Effector memory CD4-positive, alpha-beta T cell (primary cell): ENCODE measurements at regions not wholly inside any gene's neighbourhood (a gene's known extent, or its start where the extent isn't known, plus 50 kb on each side); places are given as distances from the start of the nearest gene placed in this dataset.

Experiments
- DNase-seq, 3 donors: peaks; one replicate each; pipeline ENCODE4 v3.0.0-alpha.2; 2020
- H3K27ac ChIP-seq: 2 replicates; pipeline ENCODE4 v1.7.0; 2013; ENCODE audit warnings: mild to moderate bottlenecking, low read length, moderate library complexity; ENCODE audit not compliant: insufficient read depth, poor library complexity, severe bottlenecking
- H3K27me3 ChIP-seq: replicated peaks from 2 replicates; pipeline ENCODE4 v1.7.0; 2013; ENCODE audit warnings: mild to moderate bottlenecking, low read length; ENCODE audit not compliant: insufficient read depth, control insufficient read depth, poor library complexity, severe bottlenecking
- H3K36me3 ChIP-seq: 2 replicates; pipeline ENCODE4 v1.7.0; 2013; ENCODE audit warnings: mild to moderate bottlenecking, low read length, moderate library complexity; ENCODE audit not compliant: control insufficient read depth, insufficient read depth
- H3K4me1 ChIP-seq: 2 replicates; pipeline ENCODE4 v1.7.0; 2013; ENCODE audit warnings: low read length, mild to moderate bottlenecking; ENCODE audit not compliant: control insufficient read depth, insufficient read depth, poor library complexity, severe bottlenecking
- H3K4me3 ChIP-seq: 2 replicates; pipeline ENCODE4 v1.7.0; 2013; ENCODE audit warnings: low read length, low read depth, mild to moderate bottlenecking; ENCODE audit not compliant: insufficient read depth, poor library complexity, severe bottlenecking
- H3K9me3 ChIP-seq: 2 replicates; pipeline ENCODE4 v1.7.0; 2013; ENCODE audit warnings: mild to moderate bottlenecking, low read length, moderate library complexity; ENCODE audit not compliant: control insufficient read depth

DNA sequence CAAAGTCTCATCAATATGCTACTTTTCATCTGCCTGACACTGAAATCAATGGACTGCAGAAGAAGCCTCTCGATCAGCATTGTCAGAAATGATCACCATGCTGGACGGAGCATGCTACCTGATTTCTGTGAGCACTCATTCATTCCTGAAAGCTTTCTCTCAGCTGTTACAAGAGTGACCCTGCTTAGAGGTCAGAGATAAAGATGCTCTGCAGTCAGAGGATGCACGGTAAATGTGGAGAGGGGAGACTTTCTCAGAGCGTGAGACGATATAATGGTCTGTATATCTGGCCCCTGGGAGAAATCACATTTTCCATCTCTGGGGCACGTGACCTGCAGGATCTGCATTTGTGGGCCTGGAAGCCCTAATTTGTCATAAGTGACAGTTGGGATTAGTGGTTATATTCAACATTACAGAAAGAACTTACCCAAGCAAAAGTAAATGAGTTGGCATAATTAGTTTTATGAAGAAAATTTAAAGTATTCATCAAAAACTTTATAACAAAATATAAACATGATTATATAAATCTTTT lies 125.6 kb upstream of the TTC29 start:
- H3K27ac ChIP-seq: no peak overlapping the region
- H3K4me3 ChIP-seq: no peak overlapping the region
- H3K36me3 ChIP-seq: no peaks in the 10 kb centered on the region
- H3K9me3 ChIP-seq: no peaks in the 10 kb centered on the region
- no peaks in the 10 kb centered on the region for H3K27me3 ChIP-seq
- H3K4me1 ChIP-seq: no peaks in the 10 kb centered on the region
- DNase-seq: no peak

- Histone ChIP-seq H3K4me3 (no peak overlapping the region), H3K36me3 (no peaks in the 10 kb centered on the region), H3K27me3 (no peaks in the 10 kb centered on the region), H3K4me1 (no peaks in the 10 kb centered on the region), H3K9me3 (no peaks in the 10 kb centered on the region), H3K27ac (no peak overlapping the region)
- DNase-seq: no peak
These were observed 130.5 kb upstream of the TTC29 start for GRCh38 chr4:147076179-147076578.

- DNase-seq: no peak
- no peak overlapping the region for H3K4me3 ChIP-seq
- no peaks in the 10 kb centered on the region for H3K36me3 ChIP-seq
- H3K27ac ChIP-seq: no peak overlapping the region
- H3K9me3 ChIP-seq: no peaks in the 10 kb centered on the region
- no peaks in the 10 kb centered on the region for H3K27me3 ChIP-seq
- no peaks in the 10 kb centered on the region for H3K4me1 ChIP-seq
These were observed 131.1 kb upstream of the TTC29 start for GRCh38 chr4:147076728-147077127.

DNA sequence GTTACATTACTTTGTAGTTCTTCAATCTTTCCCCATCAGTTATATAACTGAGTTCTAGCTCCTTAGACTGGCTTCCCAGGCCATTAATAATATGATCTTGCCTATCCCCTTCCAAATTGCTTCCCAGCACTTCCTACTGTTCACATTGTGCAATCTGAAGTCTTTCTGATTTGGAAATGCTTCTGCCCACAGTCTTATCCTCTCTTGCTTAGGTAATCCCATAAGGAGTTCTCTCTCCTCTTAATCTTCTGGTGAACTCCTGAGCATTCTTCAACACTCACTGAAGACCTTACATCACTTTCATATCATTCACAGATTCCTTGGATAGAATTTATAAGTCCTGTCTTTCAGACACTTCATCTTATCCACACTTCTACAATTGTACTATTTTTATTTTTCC lies 132.7 kb upstream of the TTC29 start:
- no peak overlapping the region for H3K27ac ChIP-seq
- no peak overlapping the region for H3K4me3 ChIP-seq
- no peaks in the 10 kb centered on the region for H3K27me3 ChIP-seq
- no peaks in the 10 kb centered on the region for H3K9me3 ChIP-seq
- H3K36me3 ChIP-seq: no peaks in the 10 kb centered on the region
- DNase-seq: no peak
- no peaks in the 10 kb centered on the region for H3K4me1 ChIP-seq

GRCh38 chr4:147078875-147079658 lies 133.4 kb upstream of the TTC29 start:
- no peak for DNase-seq
- H3K36me3 ChIP-seq: no peaks in the 10 kb centered on the region
- H3K4me3 ChIP-seq: no peak overlapping the region
- H3K4me1 ChIP-seq: no peaks in the 10 kb centered on the region
- H3K27ac ChIP-seq: no peak overlapping the region
- no peaks in the 10 kb centered on the region for H3K27me3 ChIP-seq
- H3K9me3 ChIP-seq: no peaks in the 10 kb centered on the region

DNA sequence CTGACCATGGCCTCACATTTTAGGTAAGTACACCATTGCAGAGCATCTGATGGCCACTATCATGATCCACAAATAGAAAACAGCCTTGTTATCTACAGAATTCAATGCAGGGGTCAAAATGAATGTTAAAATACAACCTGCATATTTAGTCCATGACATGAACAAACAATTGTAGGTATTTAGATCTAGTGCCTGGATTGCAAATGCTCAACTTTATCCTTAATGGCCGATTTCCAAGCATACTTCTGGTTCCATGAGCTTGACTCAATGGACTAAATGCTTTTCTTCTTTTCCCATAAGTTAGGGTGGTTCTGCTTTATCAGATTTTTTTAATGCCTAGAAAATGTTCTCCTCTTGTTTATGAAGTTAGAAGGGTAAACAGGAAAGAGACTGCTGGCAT lies 139.2 kb upstream of the TTC29 start:
- Histone ChIP-seq H3K9me3 (no peaks in the 10 kb centered on the region), H3K4me3 (no peak overlapping the region), H3K36me3 (no peaks in the 10 kb centered on the region), H3K27me3 (peaks cover 3% of the 10 kb centered on the region), H3K27ac (no peak overlapping the region), H3K4me1 (no peaks in the 10 kb centered on the region)
- no peak for DNase-seq

DNA sequence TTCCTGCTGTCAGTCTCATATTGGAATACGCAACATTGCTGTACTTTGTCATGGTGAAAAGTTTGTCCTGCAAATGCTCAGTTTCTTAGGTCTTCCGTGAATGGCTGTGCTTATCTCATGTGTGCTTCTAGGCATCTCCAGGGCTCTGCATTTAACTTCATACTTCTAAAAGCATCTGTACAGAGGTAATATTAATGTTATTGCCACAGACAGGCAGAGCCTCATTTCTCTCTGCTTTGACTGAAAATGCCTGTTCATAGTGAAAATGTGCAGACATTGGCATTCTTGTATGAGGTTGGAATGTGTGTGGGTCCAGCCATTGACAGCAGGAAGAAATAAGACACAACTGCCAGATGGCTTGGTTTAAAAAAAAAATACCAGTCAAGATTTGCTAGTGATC lies 140.1 kb upstream of the TTC29 start:
- no peaks in the 10 kb centered on the region for H3K4me1 ChIP-seq
- no peak overlapping the region for H3K4me3 ChIP-seq
- no peaks in the 10 kb centered on the region for H3K9me3 ChIP-seq
- DNase-seq: no peak
- no peaks in the 10 kb centered on the region for H3K36me3 ChIP-seq
- peaks cover 3% of the 10 kb centered on the region for H3K27me3 ChIP-seq
- H3K27ac ChIP-seq: no peak overlapping the region

DNA sequence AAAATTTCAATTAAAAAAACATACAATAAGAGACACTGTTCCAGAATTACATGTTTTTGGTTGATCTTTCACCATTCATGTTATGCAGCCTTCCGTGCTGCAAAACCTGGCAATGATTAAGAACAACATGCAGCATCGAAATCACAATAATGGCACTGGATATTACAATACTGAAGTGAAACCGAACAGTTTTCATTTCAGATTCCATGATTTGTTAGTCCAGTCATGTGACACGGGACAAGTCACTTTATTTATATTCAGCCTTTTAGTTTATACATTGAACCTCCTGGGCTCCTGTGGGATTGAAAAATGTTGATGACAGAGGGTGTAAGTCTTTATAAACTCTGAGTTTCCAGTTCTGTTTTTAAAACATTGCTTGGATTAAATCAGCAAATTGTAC lies 142.5 kb upstream of the TTC29 start:
- Histone ChIP-seq H3K9me3 (no peaks in the 10 kb centered on the region), H3K36me3 (no peaks in the 10 kb centered on the region), H3K4me1 (no peaks in the 10 kb centered on the region), H3K27me3 (peaks cover 3% of the 10 kb centered on the region), H3K27ac (no peak overlapping the region), H3K4me3 (no peak overlapping the region)
- DNase-seq: no peak

DNA sequence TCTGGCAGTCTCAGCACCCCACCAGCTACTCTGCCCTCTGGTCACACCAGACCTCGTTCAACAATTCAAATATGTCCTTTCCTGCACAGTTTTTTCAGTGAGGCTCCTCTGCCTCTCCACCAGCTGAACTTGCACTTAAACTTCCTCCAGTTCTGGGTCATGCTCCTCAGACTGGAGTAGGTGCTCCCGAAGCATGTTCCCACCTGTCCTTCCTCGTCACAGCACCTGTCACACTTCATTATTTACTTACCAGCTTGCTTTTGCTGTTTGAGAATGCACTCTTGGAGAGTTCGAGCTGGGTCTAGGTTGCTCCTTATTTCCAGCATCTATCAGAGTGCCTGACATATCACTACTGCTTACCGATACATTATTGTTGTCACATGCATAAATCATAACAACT lies 144.8 kb upstream of the TTC29 start:
- Histone ChIP-seq H3K27ac (no peak overlapping the region), H3K36me3 (no peaks in the 10 kb centered on the region), H3K27me3 (peaks cover 3% of the 10 kb centered on the region), H3K4me1 (no peaks in the 10 kb centered on the region), H3K4me3 (no peak overlapping the region), H3K9me3 (no peaks in the 10 kb centered on the region)
- no peak for DNase-seq

- H3K27me3 ChIP-seq: peaks cover 3% of the 10 kb centered on the region
- no peaks in the 10 kb centered on the region for H3K4me1 ChIP-seq
- no peak overlapping the region for H3K27ac ChIP-seq
- no peaks in the 10 kb centered on the region for H3K36me3 ChIP-seq
- no peaks in the 10 kb centered on the region for H3K9me3 ChIP-seq
- no peak overlapping the region for H3K4me3 ChIP-seq
- DNase-seq: no peak
These were observed 147.5 kb upstream of the TTC29 start for GRCh38 chr4:147093206-147093605.
